HAP-1 (cell line): ENCODE measurements at regions not wholly inside any gene's neighbourhood (a gene's known extent, or its start where the extent isn't known, plus 50 kb on each side); places are given as distances from the start of the nearest gene placed in this dataset.

Experiments used
- DNase-seq, 2 experiments: peaks; one replicate each; pipeline ENCODE4 v3.0.0-alpha.2; 2016 to 2020; ENCODE audit warnings: low spot score in 2 of 2
- H3K27me3 ChIP-seq: fragments of 250-450 bp; sonication (Bioruptor Pico); 2 replicates; pipeline ENCODE4 v1.5.1; 2020; ENCODE audit warnings: low read depth, mild to moderate bottlenecking, moderate library complexity
- H3K36me3 ChIP-seq: fragments of 250-450 bp; sonication (Bioruptor Pico); replicated peaks from 2 replicates; pipeline ENCODE4 v1.5.1; 2020; ENCODE audit warnings: mild to moderate bottlenecking
- H3K4me1 ChIP-seq: fragments of 250-450 bp; sonication (Bioruptor Pico); 2 replicates; pipeline ENCODE4 v1.5.1; 2020; ENCODE audit warnings: mild to moderate bottlenecking
- H3K4me3 ChIP-seq: fragments of 250-450 bp; sonication (Bioruptor Pico); 2 replicates; pipeline ENCODE4 v1.5.1; 2020; ENCODE audit warnings: mild to moderate bottlenecking, moderate library complexity
- H3K9me3 ChIP-seq: fragments of 250-450 bp; sonication (Bioruptor Pico); 2 replicates; pipeline ENCODE4 v1.5.1; 2020; ENCODE audit warnings: mild to moderate bottlenecking, moderate library complexity
- in situ Hi-C: fragments of 300-500 bp; cut with MboI; formaldehyde crosslinking; loops from 3 replicates; pipeline ENCODE4 v1.14.3; 2020; ENCODE audit warnings: low sequenced_read_pairs, inconsistent platforms, mixed read lengths

DNA sequence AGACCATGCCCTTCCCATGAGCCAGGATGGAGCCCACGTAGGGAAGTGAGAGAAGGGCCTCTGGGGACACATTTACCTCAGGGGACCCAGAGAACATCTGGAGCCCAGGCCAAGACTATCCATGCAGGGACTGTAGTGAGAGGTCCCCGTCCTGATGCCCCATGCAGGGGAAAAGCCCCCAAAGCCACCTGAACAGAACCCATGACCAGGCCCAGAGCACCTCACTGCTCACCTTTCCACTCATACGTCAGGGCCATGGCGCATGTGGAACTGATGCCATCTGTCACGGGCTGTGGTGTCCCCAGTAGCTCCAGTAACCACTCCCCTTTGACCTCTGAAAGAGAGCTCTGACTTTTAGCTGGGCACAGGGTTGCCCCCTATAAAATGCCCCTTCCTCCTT, 106.5 kb upstream of the TEX51 start:
- H3K4me3 ChIP-seq = no peak overlapping the region
- DNase-seq = no peak
- H3K27me3 ChIP-seq = no peaks in the 10 kb centered on the region
- H3K4me1 ChIP-seq = no peaks in the 10 kb centered on the region
- H3K9me3 ChIP-seq = no peaks in the 10 kb centered on the region
- in situ Hi-C loops = no loop called here
- H3K36me3 ChIP-seq = no peaks in the 10 kb centered on the region

GRCh38 chr2:126792993-126793392, 105.7 kb upstream of the TEX51 start:
- H3K27me3 ChIP-seq = no peaks in the 10 kb centered on the region
- no peak overlapping the region for H3K4me3 ChIP-seq
- in situ Hi-C loops = no loop called here
- no peak for DNase-seq
- H3K4me1 ChIP-seq = no peaks in the 10 kb centered on the region
- H3K9me3 ChIP-seq = no peaks in the 10 kb centered on the region
- H3K36me3 ChIP-seq = no peaks in the 10 kb centered on the region

- no peaks in the 10 kb centered on the region for H3K36me3 ChIP-seq
- H3K4me3 ChIP-seq = no peak overlapping the region
- no peak for DNase-seq
- H3K27me3 ChIP-seq = no peaks in the 10 kb centered on the region
- no peaks in the 10 kb centered on the region for H3K4me1 ChIP-seq
- no peaks in the 10 kb centered on the region for H3K9me3 ChIP-seq
- in situ Hi-C loops = no loop called here
Measured at GRCh38 chr2:126793885-126794613, 104.6 kb upstream of the TEX51 start.

- Histone ChIP-seq H3K27me3 (no peaks in the 10 kb centered on the region), H3K4me3 (no peak overlapping the region), H3K36me3 (no peaks in the 10 kb centered on the region), H3K4me1 (no peaks in the 10 kb centered on the region), H3K9me3 (no peaks in the 10 kb centered on the region)
- in situ Hi-C loops = no loop called here
- no peak for DNase-seq
Measured at GRCh38 chr2:126795656-126796055, 103.0 kb upstream of the TEX51 start.

GRCh38 chr2:126796931-126797621, 101.6 kb upstream of the TEX51 start:
- Histone ChIP-seq H3K9me3 (no peaks in the 10 kb centered on the region), H3K4me1 (no peaks in the 10 kb centered on the region), H3K27me3 (no peaks in the 10 kb centered on the region), H3K36me3 (no peaks in the 10 kb centered on the region), H3K4me3 (no peak overlapping the region)
- no peak for DNase-seq
- in situ Hi-C loops = no loop called here

DNA sequence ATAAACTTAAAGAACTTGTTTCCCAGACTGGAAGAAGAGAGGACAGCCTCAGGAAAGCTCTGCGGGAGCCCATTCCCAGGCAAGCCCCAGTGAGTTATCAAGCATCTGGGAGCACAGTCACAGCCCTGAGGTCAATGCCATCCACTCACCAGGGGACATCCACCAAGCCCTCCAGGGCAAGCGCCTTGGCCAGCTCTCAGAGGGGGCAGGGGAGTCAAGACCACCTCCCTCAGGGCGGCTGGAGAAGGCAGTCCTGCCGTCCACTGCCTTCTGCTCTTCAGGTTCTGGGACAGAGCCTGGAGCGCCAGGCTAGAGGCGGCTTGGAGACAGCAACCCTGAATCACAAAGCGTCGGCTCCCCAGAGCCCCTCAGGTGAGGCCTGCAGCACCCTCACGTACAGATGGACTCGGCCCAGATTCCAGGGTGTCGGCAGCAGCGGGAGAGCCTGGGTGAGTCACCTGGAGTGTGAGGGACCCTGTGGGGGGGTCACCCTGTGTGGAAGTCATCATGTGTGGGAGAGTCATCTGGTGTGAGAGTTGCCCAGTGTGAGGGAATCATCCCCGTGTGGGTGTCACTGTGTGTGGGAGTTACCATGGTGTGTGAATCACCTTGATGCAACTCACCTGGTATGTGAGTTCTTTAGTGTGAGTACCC, 100.9 kb upstream of the TEX51 start:
- in situ Hi-C loops = no loop called here
- H3K9me3 ChIP-seq = no peaks in the 10 kb centered on the region
- H3K36me3 ChIP-seq = no peaks in the 10 kb centered on the region
- no peak overlapping the region for H3K4me3 ChIP-seq
- DNase-seq = no peak
- no peaks in the 10 kb centered on the region for H3K27me3 ChIP-seq
- no peaks in the 10 kb centered on the region for H3K4me1 ChIP-seq

DNA sequence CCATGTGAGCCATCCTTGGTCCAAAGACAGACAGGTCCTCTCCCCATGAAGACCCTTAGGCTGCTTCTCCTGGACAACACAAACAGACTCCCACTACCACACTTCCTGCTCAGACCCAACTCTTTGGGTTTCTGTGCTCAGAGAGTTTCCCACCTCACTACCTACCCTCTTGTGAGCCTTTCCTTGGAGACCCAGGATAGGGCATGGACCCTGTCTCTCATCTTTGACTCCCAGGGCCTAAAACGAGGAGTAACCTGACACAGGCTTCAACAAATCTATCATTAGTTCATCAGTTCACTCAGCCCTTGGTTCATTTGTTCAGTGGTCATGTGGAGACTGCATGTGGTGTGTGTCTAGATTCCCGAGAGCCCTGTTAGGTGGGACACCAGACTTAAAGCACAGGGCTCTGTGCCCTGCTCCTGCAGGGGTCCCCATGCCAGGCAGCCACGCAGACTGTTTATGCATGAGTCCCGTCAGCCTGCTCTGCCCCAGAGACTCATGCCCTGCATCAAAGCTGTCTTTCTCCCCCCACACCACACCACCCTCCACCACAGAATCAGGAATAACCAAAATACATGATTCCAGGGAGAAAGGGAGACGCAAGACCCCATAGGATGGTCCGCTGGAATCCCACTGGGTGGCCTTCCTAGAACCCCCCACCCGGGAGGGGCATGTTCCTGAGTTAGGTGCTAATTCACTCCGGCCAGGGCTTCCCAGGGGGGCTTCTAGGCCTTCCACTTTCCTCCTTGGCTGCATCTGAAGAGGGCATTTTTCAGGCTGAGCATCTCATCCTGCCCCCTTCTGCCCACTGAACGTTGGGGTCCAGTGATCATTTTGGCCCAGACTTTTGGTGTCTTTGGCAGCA, 100.2 kb upstream of the TEX51 start:
- H3K9me3 ChIP-seq = no peaks in the 10 kb centered on the region
- no peaks in the 10 kb centered on the region for H3K36me3 ChIP-seq
- no peak for DNase-seq
- H3K27me3 ChIP-seq = no peaks in the 10 kb centered on the region
- in situ Hi-C loops = no loop called here
- no peaks in the 10 kb centered on the region for H3K4me1 ChIP-seq
- H3K4me3 ChIP-seq = no peak overlapping the region

DNA sequence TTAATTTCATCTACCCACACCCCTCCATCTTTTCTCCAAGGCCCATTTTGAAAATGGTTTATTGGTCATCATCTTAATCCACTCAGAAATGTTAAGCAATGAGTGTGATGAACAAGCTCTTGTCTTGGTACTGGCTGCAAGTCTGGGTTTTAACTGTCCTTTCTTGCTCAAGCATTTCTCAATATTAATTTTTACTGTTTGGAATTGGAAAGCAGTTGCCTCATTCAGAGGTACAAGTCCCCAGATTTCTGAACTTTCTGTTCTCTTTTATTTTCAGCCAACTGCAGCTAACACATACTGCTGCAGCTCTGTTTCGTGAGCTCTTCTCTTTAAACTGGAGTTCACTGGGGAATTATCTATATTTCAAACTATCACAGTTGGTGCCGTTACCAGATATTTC, 99.4 kb upstream of the TEX51 start:
- no peaks in the 10 kb centered on the region for H3K36me3 ChIP-seq
- H3K4me3 ChIP-seq = no peak overlapping the region
- in situ Hi-C loops = no loop called here
- no peak for DNase-seq
- no peaks in the 10 kb centered on the region for H3K9me3 ChIP-seq
- no peaks in the 10 kb centered on the region for H3K4me1 ChIP-seq
- H3K27me3 ChIP-seq = no peaks in the 10 kb centered on the region

DNA sequence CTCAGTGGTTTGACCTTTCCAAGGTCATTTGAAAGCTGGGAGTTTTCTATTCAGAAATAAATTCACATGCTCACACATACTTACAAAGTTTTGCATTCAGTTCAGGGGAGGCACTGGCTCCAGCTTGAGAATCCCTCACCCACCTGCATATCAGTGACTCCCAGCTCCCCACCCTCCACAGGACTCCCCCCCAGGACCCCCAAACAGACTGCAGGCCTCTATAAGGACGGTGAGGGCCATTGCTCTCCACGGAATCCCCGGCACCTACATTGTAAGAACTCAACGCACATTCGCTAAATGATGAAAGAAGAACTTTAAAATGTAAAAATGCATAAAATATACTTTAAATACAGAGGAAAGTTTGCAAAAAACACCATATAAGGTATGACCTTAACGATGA, 97.2 kb upstream of the TEX51 start:
- in situ Hi-C loops = no loop called here
- no peak for DNase-seq
- no peaks in the 10 kb centered on the region for H3K4me1 ChIP-seq
- H3K36me3 ChIP-seq = no peaks in the 10 kb centered on the region
- H3K27me3 ChIP-seq = no peaks in the 10 kb centered on the region
- no peak overlapping the region for H3K4me3 ChIP-seq
- H3K9me3 ChIP-seq = no peaks in the 10 kb centered on the region

GRCh38 chr2:126802316-126802715, 96.4 kb upstream of the TEX51 start:
- no peaks in the 10 kb centered on the region for H3K27me3 ChIP-seq
- H3K4me3 ChIP-seq = no peak overlapping the region
- no peak for DNase-seq
- no peaks in the 10 kb centered on the region for H3K36me3 ChIP-seq
- in situ Hi-C loops = no loop called here
- H3K9me3 ChIP-seq = no peaks in the 10 kb centered on the region
- H3K4me1 ChIP-seq = no peaks in the 10 kb centered on the region

DNA sequence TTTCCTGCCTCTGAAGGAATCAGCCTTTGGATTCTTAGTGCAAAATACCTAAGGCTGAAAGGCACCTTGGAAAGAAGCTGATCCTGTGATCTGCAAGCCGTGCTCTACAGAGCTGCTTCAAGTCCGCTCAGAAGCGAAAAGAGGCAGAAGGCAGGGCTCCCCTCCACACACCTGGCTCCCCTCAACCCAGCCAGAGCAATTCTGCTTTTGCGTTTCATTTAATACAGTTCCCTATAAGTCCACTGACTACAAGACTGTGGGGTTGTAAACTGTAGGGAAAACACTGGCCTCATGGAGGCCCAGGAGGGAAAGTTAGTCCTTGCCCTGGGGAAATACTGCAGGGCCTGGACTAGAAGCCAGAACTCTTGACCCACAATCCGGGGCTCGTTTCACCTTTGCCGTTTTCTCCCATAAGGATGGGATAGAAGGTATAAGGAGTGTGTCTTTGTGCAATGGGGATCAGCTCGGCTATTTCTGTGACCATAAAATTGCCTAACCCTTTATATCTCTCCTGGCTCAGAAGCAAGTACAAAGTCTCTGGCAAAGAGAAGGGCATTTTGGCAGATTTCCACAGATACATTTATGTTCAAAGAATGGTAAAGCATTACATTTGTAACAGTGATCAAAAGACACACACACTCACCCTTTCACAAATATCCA, 95.8 kb upstream of the TEX51 start:
- H3K27me3 ChIP-seq = no peaks in the 10 kb centered on the region
- no peaks in the 10 kb centered on the region for H3K9me3 ChIP-seq
- H3K36me3 ChIP-seq = no peaks in the 10 kb centered on the region
- in situ Hi-C loops = no loop called here
- no peak for DNase-seq
- no peak overlapping the region for H3K4me3 ChIP-seq
- no peaks in the 10 kb centered on the region for H3K4me1 ChIP-seq

- H3K27me3 ChIP-seq = no peaks in the 10 kb centered on the region
- no peaks in the 10 kb centered on the region for H3K9me3 ChIP-seq
- H3K4me1 ChIP-seq = no peaks in the 10 kb centered on the region
- in situ Hi-C loops = no loop called here
- DNase-seq = no peak
- no peaks in the 10 kb centered on the region for H3K36me3 ChIP-seq
- H3K4me3 ChIP-seq = no peak overlapping the region
Measured at GRCh38 chr2:126803434-126803775, 95.3 kb upstream of the TEX51 start.

- Histone ChIP-seq H3K36me3 (no peaks in the 10 kb centered on the region), H3K27me3 (no peaks in the 10 kb centered on the region), H3K4me1 (no peaks in the 10 kb centered on the region), H3K9me3 (no peaks in the 10 kb centered on the region), H3K4me3 (no peak overlapping the region)
- DNase-seq = no peak
- in situ Hi-C loops = no loop called here
Measured at GRCh38 chr2:126804347-126804746, 94.3 kb upstream of the TEX51 start.
